ENCODE measurements at regions not wholly inside any gene's neighbourhood (a gene's known extent, or its start where the extent isn't known, plus 50 kb on each side); places are given as distances from the start of the nearest gene placed in this dataset.

DNA sequence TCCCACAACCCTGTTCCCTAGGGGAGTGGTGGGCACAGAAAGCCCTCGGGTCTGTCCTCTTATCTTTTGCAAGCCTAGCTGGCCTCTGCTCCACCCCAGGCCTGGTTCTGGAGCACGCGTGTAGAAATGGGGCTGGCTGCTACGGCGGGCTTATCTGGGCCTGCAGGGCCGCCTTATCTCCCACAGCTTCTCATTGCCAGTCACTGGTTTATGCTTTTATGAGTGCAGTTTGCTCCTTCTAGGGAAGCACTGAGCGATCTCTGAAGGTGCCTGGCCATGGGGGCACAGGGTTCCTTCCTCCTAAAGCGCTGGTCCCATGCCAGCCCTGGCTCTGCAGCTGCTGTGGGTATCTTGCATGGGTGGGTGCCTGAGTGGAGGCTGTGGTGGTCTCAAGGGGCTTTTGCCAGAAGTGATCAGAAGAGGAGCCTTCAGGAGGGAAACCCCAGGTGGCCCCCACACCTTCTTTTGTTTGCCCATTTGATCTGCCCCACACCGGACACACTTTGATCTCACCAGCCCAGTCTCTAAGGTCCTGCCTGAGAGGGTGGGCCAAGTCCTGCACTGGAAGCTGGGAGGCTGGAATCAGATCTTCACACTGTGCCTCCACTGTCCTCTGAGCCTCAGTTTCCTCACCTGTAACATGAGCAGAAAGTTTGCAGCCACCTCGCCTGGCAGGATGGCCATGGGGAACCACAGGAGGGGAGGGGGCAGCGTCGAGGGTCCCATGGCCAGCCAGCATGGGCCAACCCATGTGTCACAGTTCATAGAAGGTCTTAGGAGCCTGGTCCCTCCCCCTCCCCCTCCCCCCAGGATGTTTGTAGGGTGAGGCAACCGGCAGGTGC is 86.6 kb upstream of the FGF3 start:
- TF ChIP-seq POLR2A (IDR thresholded peaks at IDR 0.05; ENCODE audit: low read depth, low read length): no peak
- TF ChIP-seq POLR2AphosphoS5 (IDR thresholded peaks at IDR 0.05; ENCODE audit: low read depth, low read length): no peak
